ENCODE measurements at regions not wholly inside any gene's neighbourhood (a gene's known extent, or its start where the extent isn't known, plus 50 kb on each side); places are given as distances from the start of the nearest gene placed in this dataset.

- no peak for DNase-seq
These were observed 115.9 kb upstream of the ARHGAP28 start for GRCh38 chr18:6613581-6613980.

- no peak for DNase-seq
These were observed 114.6 kb upstream of the ARHGAP28 start for GRCh38 chr18:6614952-6615351.

GRCh38 chr18:6616981-6617380 lies 112.5 kb upstream of the ARHGAP28 start:
- no peak for DNase-seq

- no peak for DNase-seq
These were observed 108.1 kb upstream of the ARHGAP28 start for GRCh38 chr18:6621437-6621836.

- no peak for DNase-seq
These were observed 106.2 kb upstream of the ARHGAP28 start for GRCh38 chr18:6623278-6623677.

- DNase-seq: no peak
These were observed 105.2 kb upstream of the ARHGAP28 start for GRCh38 chr18:6624271-6624660.

- DNase-seq: no peak
These were observed 104.7 kb upstream of the ARHGAP28 start for GRCh38 chr18:6624661-6625311.

- no peak for DNase-seq
These were observed 104.0 kb upstream of the ARHGAP28 start for GRCh38 chr18:6625481-6625880.

- DNase-seq: no peak
These were observed 103.1 kb upstream of the ARHGAP28 start for GRCh38 chr18:6626457-6626856.

GRCh38 chr18:6627645-6628044 lies 101.9 kb upstream of the ARHGAP28 start:
- DNase-seq: no peak

- no peak for DNase-seq
These were observed 101.3 kb upstream of the ARHGAP28 start for GRCh38 chr18:6628187-6628586.

GRCh38 chr18:6629635-6630140 lies 99.8 kb upstream of the ARHGAP28 start:
- no peak for DNase-seq

- DNase-seq: no peak
These were observed 96.2 kb upstream of the ARHGAP28 start for GRCh38 chr18:6633310-6633709.

GRCh38 chr18:6636091-6636490 lies 93.4 kb upstream of the ARHGAP28 start:
- DNase-seq: no peak

- DNase-seq: no peak
These were observed 91.1 kb upstream of the ARHGAP28 start for GRCh38 chr18:6638447-6638846.

GRCh38 chr18:6639305-6639704 lies 90.2 kb upstream of the ARHGAP28 start:
- DNase-seq: no peak

GRCh38 chr18:6644836-6645627 lies 84.5 kb upstream of the ARHGAP28 start:
- DNase-seq: no peak

- no peak for DNase-seq
These were observed 82.7 kb upstream of the ARHGAP28 start for GRCh38 chr18:6646801-6647200.

- DNase-seq: no peak
These were observed 80.9 kb upstream of the ARHGAP28 start for GRCh38 chr18:6648581-6648980.

- DNase-seq: no peak
These were observed 79.9 kb upstream of the ARHGAP28 start for GRCh38 chr18:6649421-6650126.

- no peak for DNase-seq
These were observed 79.4 kb upstream of the ARHGAP28 start for GRCh38 chr18:6650127-6650507.

GRCh38 chr18:6650747-6651146 lies 78.8 kb upstream of the ARHGAP28 start:
- no peak for DNase-seq

GRCh38 chr18:6652098-6652497 lies 77.4 kb upstream of the ARHGAP28 start:
- no peak for DNase-seq

GRCh38 chr18:6653880-6654279 lies 75.6 kb upstream of the ARHGAP28 start:
- DNase-seq: no peak

Measured in stimulated activated CD4-positive, alpha-beta T cell treated with anti-CD3 and anti-CD28 coated beads, Interleukin-1b, Interleukin-23, amount 100 ng/mL, for 48 hours (primary cell).